ENCODE measurements at regions not wholly inside any gene's neighbourhood (a gene's known extent, or its start where the extent isn't known, plus 50 kb on each side); places are given as distances from the start of the nearest gene placed in this dataset.

- no peak for DNase-seq (ENCODE audit: low spot score)
Measured at GRCh38 chr18:55647331-55647730, 59.3 kb upstream of the TCF4 start.

DNA sequence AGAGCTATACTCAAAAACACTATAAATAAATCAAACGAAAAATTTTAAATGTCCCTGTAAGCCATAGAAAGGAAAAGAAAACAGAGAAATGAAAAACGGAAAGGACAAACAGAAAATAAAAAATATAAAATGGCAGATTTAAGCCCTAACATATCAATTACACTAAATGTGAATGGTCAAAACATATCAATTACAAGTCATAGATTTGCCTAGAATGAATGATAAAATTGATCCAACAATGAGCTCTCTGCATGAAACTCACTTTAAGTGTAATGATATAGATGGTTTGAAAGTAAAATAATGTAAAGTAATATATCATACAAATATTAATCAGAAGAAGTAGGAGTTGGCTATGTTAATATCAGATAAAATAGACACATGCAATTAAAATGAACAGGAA, 54.2 kb upstream of the TCF4 start:
- no peak for DNase-seq (ENCODE audit: low spot score)

DNA sequence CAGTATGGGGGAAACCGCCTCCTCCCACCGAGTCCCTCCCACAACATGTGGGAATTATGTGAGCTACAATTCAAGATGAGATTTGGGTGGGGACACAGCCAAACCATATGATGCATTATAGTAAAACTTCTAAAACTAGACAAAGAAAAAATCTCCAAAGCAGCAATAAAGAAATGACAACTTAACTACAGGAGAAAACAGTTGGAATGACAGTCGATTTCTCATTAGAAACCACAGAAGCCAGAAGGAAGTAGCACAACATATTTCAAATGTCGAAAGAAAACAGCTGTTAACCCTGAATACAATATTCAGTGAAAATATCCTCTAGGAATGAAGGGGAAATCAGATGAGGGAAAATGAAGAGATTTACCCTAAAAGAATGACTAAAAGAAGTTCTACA, 53.5 kb upstream of the TCF4 start:
- DNase-seq (ENCODE audit: low spot score): no peak

Data from hepatic stellate cell (primary cell).